Gastroesophageal sphincter (tissue), 4 donors: ENCODE measurements at regions not wholly inside any gene's neighbourhood (a gene's known extent, or its start where the extent isn't known, plus 50 kb on each side); places are given as distances from the start of the nearest gene placed in this dataset.

ENCODE experiments used
- ATAC-seq: fragments of 150-250 bp; one replicate; pipeline ENCODE4 v1.9.1; 2016; ENCODE audit warnings: mild to moderate bottlenecking, moderate library complexity
- H3K27ac ChIP-seq, 4 donors: fragments of 200-600 bp; sonication (generic) in 3 of 4; 1 replicate in 3 of 4; 2 replicates in 1 of 4; pipeline ENCODE4 v1.5.1; 2016 to 2019
- H3K27me3 ChIP-seq: fragments of 200-600 bp; sonication (generic); one replicate; pipeline ENCODE4 v1.5.1; 2019
- H3K36me3 ChIP-seq, 2 donors: fragments of 200-600 bp; sonication (generic); one replicate each; pipeline ENCODE4 v1.5.1; 2019; ENCODE audit warnings: control low read depth in 1 of 2
- H3K4me1 ChIP-seq, 3 donors: fragments of 200-600 bp; sonication (generic); 1 replicate in 2 of 3; 2 replicates in 1 of 3; pipeline ENCODE4 v1.5.1; 2016 to 2019; ENCODE audit warnings: control low read depth in 2 of 3
- H3K4me3 ChIP-seq, 2 donors: fragments of 200-600 bp; sonication (generic); one replicate each; pipeline ENCODE4 v1.5.1; 2019; ENCODE audit warnings: mild to moderate bottlenecking in 1 of 2, moderate library complexity in 1 of 2
- H3K9me3 ChIP-seq, 3 donors: fragments of 200-600 bp; sonication (generic); one replicate each; pipeline ENCODE4 v1.5.1; 2017 to 2019; ENCODE audit warnings: control low read depth in 2 of 3
- EP300 ChIP-seq: sonication (generic); formaldehyde crosslinking; IDR thresholded peaks from one replicate; pipeline ENCODE4 v1.6.1; 2017; ENCODE audit warnings: antibody characterized with exemption, mild to moderate bottlenecking
- POLR2A ChIP-seq, 2 donors: fragments of 450-650 bp; IDR thresholded peaks; one replicate each; pipeline ENCODE4 v1.6.1; 2017; ENCODE audit warnings: antibody characterized with exemption in 2 of 2, mild to moderate bottlenecking in 2 of 2, moderate library complexity in 1 of 2
- POLR2AphosphoS5 ChIP-seq: sonication (generic); formaldehyde crosslinking; IDR thresholded peaks from one replicate; pipeline ENCODE4 v1.6.1; 2017; ENCODE audit warnings: antibody characterized with exemption
- WGBS, 2 donors: methylation state at CpG; one replicate each; pipeline ENCODE4 v1.1.5; 2018; ENCODE audit warnings: low coverage in 1 of 2; 5-methylcytosine and 5-hydroxymethylcytosine counted together
- TF ChIP-seq, protein P1 (sequence below), 4 experiments: fragments of 200-600 bp in 2 of 4; fragments of 450-650 bp in 2 of 4; sonication (generic) in 1 of 4; IDR thresholded peaks; one replicate each; pipeline ENCODE4 v1.5.1; 2017 to 2019; ENCODE audit warnings: antibody characterized with exemption in 4 of 4, mild to moderate bottlenecking in 2 of 4, moderate library complexity in 2 of 4

DNA sequence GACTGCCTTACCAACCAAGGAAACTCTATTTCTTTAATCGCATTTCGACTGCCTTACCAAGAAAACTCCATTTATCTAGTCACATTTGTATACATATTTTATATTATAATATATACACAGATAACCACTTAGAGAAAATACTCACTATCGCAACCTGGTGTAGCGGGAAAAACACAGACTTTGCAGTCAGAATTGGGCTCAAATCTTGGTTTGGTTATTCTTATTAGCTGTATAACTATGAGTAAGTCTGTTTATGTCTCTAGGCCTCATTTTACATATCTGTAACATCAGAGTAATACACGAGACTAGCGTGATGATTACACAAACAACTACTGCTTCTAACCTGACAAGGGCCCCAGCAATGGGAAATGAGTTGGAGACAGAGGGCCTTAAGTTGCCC lies 127.5 kb upstream of the POU5F2 start:
- TF ChIP-seq, protein P1, sequence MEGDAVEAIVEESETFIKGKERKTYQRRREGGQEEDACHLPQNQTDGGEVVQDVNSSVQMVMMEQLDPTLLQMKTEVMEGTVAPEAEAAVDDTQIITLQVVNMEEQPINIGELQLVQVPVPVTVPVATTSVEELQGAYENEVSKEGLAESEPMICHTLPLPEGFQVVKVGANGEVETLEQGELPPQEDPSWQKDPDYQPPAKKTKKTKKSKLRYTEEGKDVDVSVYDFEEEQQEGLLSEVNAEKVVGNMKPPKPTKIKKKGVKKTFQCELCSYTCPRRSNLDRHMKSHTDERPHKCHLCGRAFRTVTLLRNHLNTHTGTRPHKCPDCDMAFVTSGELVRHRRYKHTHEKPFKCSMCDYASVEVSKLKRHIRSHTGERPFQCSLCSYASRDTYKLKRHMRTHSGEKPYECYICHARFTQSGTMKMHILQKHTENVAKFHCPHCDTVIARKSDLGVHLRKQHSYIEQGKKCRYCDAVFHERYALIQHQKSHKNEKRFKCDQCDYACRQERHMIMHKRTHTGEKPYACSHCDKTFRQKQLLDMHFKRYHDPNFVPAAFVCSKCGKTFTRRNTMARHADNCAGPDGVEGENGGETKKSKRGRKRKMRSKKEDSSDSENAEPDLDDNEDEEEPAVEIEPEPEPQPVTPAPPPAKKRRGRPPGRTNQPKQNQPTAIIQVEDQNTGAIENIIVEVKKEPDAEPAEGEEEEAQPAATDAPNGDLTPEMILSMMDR (IDR thresholded peaks at IDR 0.05): no peak
- TF ChIP-seq POLR2AphosphoS5 (no peak), EP300 (no peak)
- H3K27ac ChIP-seq: no peak overlapping the region
- peaks cover 0 to 4% of the 10 kb centered on the region in 2 donors for H3K36me3 ChIP-seq
- H3K9me3 ChIP-seq: no peaks in the 10 kb centered on the region
- H3K4me1 ChIP-seq: no peaks in the 10 kb centered on the region
- no peak for ATAC-seq
- no peak overlapping the region for H3K4me3 ChIP-seq
- no peaks in the 10 kb centered on the region for H3K27me3 ChIP-seq
- 56 to 66% methylated on average over 4 to 6 of the region's 6 CpGs for WGBS, 2 donors

DNA sequence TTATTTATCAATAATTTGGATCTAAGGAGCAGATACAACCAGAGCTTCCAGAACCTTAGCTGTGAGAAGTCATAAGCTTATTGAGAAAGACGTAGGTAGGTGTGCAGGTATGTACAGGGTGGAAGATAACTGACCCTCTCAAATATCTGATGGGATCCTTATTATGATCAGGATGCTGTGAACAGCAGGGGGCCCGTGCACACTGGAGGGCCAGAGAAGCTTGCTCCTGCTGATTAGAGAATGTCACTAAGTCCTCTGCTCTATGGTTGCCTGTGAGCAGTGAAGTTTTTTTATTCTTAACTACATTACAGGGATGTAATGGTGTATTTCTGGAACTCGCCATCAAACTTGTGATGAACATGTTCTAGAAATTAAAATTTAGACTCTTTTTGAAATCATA lies 108.9 kb upstream of the POU5F2 start:
- Histone ChIP-seq H3K9me3 (peaks cover 0 to 2% (median 0%) of the 10 kb centered on the region in 3 donors), H3K4me3 (no peak overlapping the region), H3K27me3 (no peaks in the 10 kb centered on the region), H3K4me1 (no peaks in the 10 kb centered on the region), H3K27ac (no peak overlapping the region), H3K36me3 (peaks cover 0 to 15% of the 10 kb centered on the region in 2 donors)
- ATAC-seq: no peak
- 73 to 78% methylated on average over 3 of the region's 3 CpGs for WGBS, 2 donors
- TF ChIP-seq, protein P1 (IDR thresholded peaks at IDR 0.05): no peak
- no peak for TF ChIP-seq POLR2A (IDR thresholded peaks at IDR 0.05)

DNA sequence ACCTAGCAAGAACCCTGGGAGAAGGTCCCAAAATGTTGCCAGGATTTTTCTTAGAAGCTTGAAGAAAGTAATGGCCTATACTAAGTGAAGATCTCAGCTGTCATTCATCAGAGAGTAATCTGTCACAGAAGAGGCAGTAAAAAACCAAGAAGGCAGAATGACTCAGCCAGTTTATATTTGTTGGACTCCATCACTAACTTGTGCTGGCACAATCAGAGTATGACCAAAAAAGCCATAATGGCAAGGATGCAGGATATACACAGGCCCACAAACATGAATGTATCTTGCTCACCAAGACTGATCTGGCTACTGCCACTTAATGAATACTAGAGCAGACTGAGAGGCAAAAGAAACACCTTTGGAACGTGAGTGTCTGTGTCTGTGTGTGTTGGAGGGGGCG lies 104.0 kb upstream of the POU5F2 start:
- no peaks in the 10 kb centered on the region for H3K27me3 ChIP-seq
- 89 to 100% methylated on average over 2 of the region's 2 CpGs for WGBS, 2 donors
- H3K4me1 ChIP-seq: no peaks in the 10 kb centered on the region
- H3K36me3 ChIP-seq: peaks cover 0 to 15% of the 10 kb centered on the region in 2 donors
- TF ChIP-seq, protein P1 (IDR thresholded peaks at IDR 0.05): no peak
- TF ChIP-seq POLR2AphosphoS5: no peak
- TF ChIP-seq EP300: no peak
- no peak for TF ChIP-seq POLR2A (IDR thresholded peaks at IDR 0.05)
- H3K27ac ChIP-seq: no peak overlapping the region
- H3K9me3 ChIP-seq: peaks cover 0 to 15% (median 0%) of the 10 kb centered on the region in 3 donors
- no peak overlapping the region for H3K4me3 ChIP-seq
- no peak for ATAC-seq

DNA sequence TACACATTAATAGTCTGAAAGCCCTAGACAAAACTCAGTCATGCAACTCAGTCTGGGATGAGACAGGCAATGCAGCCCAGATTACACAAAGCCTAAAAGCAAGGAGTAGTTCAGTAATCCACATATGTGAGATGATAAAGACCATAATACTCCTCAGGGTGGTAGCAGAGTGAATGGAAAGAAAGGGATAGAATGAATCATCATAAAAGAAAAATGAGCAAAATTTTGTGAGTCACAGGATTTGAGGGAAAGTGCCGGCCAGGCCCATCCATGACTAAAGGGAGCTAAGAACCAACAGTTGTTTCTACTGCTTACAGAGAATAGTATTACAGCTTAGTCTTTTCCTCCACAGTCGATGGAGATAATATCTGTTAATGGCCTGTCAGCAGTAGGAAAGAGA lies 90.0 kb upstream of the POU5F2 start:
- no peak for ATAC-seq
- Histone ChIP-seq H3K4me3 (no peak overlapping the region), H3K36me3 (no peaks in the 10 kb centered on the region), H3K27me3 (no peaks in the 10 kb centered on the region), H3K27ac (no peak overlapping the region), H3K9me3 (peaks cover 0 to 5% (median 0%) of the 10 kb centered on the region in 3 donors), H3K4me1 (no peaks in the 10 kb centered on the region)
- TF ChIP-seq, protein P1 (IDR thresholded peaks at IDR 0.05): no peak
- no peak for TF ChIP-seq POLR2A (IDR thresholded peaks at IDR 0.05)
- no peak for TF ChIP-seq POLR2AphosphoS5
- TF ChIP-seq EP300: no peak
- WGBS, 2 donors: 19 to 60% methylated on average over 2 of the region's 2 CpGs

DNA sequence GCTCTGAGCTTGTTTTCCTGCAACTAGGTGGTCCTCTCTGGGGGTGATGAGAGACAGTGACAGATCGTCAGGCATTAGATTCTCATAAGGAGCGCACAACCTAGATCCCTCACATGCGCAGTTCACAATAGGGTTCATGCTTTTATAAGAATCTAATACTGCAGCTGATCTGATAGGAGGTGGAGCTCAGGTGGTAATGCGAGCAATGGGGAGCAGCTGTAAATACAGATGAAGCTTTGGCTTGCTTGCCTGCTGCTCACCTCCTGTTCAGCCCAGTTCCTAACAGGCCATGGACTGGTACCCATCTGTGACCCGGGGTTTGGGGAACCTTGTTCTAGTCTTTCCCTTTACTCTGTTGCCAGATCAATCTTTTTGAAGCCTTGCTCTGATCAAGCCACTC lies 89.5 kb upstream of the POU5F2 start:
- Histone ChIP-seq H3K27ac (no peak overlapping the region), H3K9me3 (peaks cover 0 to 5% (median 0%) of the 10 kb centered on the region in 3 donors), H3K4me3 (no peak overlapping the region), H3K4me1 (no peaks in the 10 kb centered on the region), H3K36me3 (no peaks in the 10 kb centered on the region), H3K27me3 (no peaks in the 10 kb centered on the region)
- TF ChIP-seq, protein P1 (IDR thresholded peaks at IDR 0.05): no peak
- TF ChIP-seq POLR2A (IDR thresholded peaks at IDR 0.05) (no peak), EP300 (no peak)
- ATAC-seq: no peak
- WGBS, 2 donors: 90 to 91% methylated on average over 3 to 5 of the region's 5 CpGs
